ENCODE measurements at regions not wholly inside any gene's neighbourhood (a gene's known extent, or its start where the extent isn't known, plus 50 kb on each side); places are given as distances from the start of the nearest gene placed in this dataset.

- TF ChIP-seq, protein P1, sequence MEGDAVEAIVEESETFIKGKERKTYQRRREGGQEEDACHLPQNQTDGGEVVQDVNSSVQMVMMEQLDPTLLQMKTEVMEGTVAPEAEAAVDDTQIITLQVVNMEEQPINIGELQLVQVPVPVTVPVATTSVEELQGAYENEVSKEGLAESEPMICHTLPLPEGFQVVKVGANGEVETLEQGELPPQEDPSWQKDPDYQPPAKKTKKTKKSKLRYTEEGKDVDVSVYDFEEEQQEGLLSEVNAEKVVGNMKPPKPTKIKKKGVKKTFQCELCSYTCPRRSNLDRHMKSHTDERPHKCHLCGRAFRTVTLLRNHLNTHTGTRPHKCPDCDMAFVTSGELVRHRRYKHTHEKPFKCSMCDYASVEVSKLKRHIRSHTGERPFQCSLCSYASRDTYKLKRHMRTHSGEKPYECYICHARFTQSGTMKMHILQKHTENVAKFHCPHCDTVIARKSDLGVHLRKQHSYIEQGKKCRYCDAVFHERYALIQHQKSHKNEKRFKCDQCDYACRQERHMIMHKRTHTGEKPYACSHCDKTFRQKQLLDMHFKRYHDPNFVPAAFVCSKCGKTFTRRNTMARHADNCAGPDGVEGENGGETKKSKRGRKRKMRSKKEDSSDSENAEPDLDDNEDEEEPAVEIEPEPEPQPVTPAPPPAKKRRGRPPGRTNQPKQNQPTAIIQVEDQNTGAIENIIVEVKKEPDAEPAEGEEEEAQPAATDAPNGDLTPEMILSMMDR (conservative IDR thresholded peaks at IDR 0.05; ENCODE audit: low read depth in 2 of 2): no peak
- TF ChIP-seq STAT1 (IDR thresholded peaks at IDR 0.05; ENCODE audit: unreplicated experiment) (no peak), EZH2phosphoT487 (IDR thresholded peaks at IDR 0.05; ENCODE audit: unreplicated experiment) (no peak)
- TF ChIP-seq, protein P2, sequence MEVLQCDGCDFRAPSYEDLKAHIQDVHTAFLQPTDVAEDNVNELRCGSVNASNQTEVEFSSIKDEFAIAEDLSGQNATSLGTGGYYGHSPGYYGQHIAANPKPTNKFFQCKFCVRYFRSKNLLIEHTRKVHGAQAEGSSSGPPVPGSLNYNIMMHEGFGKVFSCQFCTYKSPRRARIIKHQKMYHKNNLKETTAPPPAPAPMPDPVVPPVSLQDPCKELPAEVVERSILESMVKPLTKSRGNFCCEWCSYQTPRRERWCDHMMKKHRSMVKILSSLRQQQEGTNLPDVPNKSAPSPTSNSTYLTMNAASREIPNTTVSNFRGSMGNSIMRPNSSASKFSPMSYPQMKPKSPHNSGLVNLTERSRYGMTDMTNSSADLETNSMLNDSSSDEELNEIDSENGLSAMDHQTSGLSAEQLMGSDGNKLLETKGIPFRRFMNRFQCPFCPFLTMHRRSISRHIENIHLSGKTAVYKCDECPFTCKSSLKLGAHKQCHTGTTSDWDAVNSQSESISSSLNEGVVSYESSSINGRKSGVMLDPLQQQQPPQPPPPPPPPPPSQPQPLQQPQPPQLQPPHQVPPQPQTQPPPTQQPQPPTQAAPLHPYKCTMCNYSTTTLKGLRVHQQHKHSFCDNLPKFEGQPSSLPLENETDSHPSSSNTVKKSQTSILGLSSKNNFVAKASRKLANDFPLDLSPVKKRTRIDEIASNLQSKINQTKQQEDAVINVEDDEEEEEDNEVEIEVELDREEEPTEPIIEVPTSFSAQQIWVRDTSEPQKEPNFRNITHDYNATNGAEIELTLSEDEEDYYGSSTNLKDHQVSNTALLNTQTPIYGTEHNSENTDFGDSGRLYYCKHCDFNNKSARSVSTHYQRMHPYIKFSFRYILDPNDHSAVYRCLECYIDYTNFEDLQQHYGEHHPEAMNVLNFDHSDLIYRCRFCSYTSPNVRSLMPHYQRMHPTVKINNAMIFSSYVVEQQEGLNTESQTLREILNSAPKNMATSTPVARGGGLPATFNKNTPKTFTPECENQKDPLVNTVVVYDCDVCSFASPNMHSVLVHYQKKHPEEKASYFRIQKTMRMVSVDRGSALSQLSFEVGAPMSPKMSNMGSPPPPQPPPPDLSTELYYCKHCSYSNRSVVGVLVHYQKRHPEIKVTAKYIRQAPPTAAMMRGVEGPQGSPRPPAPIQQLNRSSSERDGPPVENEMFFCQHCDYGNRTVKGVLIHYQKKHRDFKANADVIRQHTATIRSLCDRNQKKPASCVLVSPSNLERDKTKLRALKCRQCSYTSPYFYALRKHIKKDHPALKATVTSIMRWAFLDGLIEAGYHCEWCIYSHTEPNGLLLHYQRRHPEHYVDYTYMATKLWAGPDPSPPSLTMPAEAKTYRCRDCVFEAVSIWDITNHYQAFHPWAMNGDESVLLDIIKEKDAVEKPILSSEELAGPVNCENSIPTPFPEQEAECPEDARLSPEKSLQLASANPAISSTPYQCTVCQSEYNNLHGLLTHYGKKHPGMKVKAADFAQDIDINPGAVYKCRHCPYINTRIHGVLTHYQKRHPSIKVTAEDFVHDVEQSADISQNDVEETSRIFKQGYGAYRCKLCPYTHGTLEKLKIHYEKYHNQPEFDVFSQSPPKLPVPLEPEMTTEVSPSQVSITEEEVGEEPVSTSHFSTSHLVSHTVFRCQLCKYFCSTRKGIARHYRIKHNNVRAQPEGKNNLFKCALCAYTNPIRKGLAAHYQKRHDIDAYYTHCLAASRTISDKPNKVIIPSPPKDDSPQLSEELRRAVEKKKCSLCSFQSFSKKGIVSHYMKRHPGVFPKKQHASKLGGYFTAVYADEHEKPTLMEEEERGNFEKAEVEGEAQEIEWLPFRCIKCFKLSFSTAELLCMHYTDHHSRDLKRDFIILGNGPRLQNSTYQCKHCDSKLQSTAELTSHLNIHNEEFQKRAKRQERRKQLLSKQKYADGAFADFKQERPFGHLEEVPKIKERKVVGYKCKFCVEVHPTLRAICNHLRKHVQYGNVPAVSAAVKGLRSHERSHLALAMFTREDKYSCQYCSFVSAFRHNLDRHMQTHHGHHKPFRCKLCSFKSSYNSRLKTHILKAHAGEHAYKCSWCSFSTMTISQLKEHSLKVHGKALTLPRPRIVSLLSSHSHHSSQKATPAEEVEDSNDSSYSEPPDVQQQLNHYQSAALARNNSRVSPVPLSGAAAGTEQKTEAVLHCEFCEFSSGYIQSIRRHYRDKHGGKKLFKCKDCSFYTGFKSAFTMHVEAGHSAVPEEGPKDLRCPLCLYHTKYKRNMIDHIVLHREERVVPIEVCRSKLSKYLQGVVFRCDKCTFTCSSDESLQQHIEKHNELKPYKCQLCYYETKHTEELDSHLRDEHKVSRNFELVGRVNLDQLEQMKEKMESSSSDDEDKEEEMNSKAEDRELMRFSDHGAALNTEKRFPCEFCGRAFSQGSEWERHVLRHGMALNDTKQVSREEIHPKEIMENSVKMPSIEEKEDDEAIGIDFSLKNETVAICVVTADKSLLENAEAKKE (CRISPR knock-in tag; IDR thresholded peaks at IDR 0.05): no peak
Measured at GRCh38 chr18:40852406-40852805, 1102.6 kb upstream of the PIK3C3 start (continued).

DNA sequence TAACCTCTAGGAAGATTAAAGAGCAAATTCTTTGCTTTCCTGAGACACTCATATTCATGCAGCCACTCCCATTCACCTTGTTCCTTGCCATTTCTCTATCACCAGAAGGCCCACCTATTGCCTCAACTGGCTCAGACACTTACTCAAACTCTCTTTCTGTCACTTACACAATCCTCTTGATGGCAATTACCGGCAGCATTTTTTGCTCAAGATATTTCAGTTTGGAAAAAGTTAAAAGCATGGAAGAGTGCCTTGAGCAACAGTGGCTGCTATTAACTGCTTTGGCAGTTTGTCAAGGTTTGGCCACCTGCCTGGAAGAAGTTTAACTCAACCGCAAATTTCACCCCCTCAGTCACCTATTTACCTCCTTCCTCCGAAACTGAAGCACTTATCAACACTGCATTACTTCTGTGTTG, 1104.0 kb upstream of the PIK3C3 start:
- Mint-ChIP-seq H3K27me3 (ENCODE audit: insufficient read depth, low read depth, poor library complexity) (peaks cover 5% of the 10 kb centered on the region), H3K4me1 (peaks cover 28% of the 10 kb centered on the region), H3K27ac (no peak overlapping the region), H3K36me3 (ENCODE audit: low read depth) (no peaks in the 10 kb centered on the region), H3K4me3 (no peak overlapping the region), H3K9me3 (no peaks in the 10 kb centered on the region; the same call in 2 of the 3 replicates)
- Histone ChIP-seq H3K9me2 (ENCODE audit: insufficient read depth) (peaks cover 5% of the 10 kb centered on the region; the same call in 1 of the 2 replicates), H3K36me3 (ENCODE audit: insufficient read depth) (no peaks in the 10 kb centered on the region), H3K4me1 (ENCODE audit: insufficient read depth) (peaks cover 20% of the 10 kb centered on the region; the same call in 1 of the 2 replicates), H3K4me3 (no peak overlapping the region), H3K4me2 (no peak overlapping the region), H3K79me2 (replicated peaks; ENCODE audit: insufficient read depth) (no peaks in the 10 kb centered on the region), H3K27ac (ENCODE audit: low read depth) (no peak overlapping the region), H4K20me1 (replicated peaks; ENCODE audit: insufficient read depth) (no peaks in the 10 kb centered on the region), H2AFZ (peak overlapping the region; percentile 67; the same call in 1 of the 2 replicates), H3F3A (replicated peaks; ENCODE audit: low read depth) (no peaks in the 10 kb centered on the region), H3K27me3 (ENCODE audit: insufficient read depth) (no peaks in the 10 kb centered on the region)
- DNase-seq (ENCODE audit: low spot score) (no peak), ATAC-seq (no peak)
- no peak for TF ChIP-seq ETS1 (IDR thresholded peaks at IDR 0.05)
- no peak for TF ChIP-seq ZNF114 (CRISPR knock-in tag; IDR thresholded peaks at IDR 0.05)
- TF ChIP-seq, protein P2 (CRISPR knock-in tag; IDR thresholded peaks at IDR 0.05): no peak
- TF ChIP-seq EZH2phosphoT487 (IDR thresholded peaks at IDR 0.05; ENCODE audit: unreplicated experiment): no peak

Data from GM23338 (cell line).